HG02870 (cell line): ENCODE measurements at regions not wholly inside any gene's neighbourhood (a gene's known extent, or its start where the extent isn't known, plus 50 kb on each side); places are given as distances from the start of the nearest gene placed in this dataset.
"Not testable (repeated sequence)": the region's sequence is repeated elsewhere in the genome, so short reads cannot be mapped to it uniquely, and the experiment has no call there.

Experiments used
- ATAC-seq: cut with Tn5 transposase; IDR thresholded peaks from one replicate; pipeline ENCODE4 v1.9.1; 2021; ENCODE audit warnings: mild to moderate bottlenecking, moderate library complexity; ENCODE audit not compliant: unreplicated experiment

- not testable (repeated sequence) for ATAC-seq
These were observed 102.6 kb upstream of the SKOR2 start for GRCh38 chr18:47354061-47354460.

- ATAC-seq, result no peak
These were observed 94.6 kb upstream of the SKOR2 start for GRCh38 chr18:47346016-47346415.

- no peak for ATAC-seq
These were observed 93.8 kb upstream of the SKOR2 start for GRCh38 chr18:47345291-47345690.

GRCh38 chr18:47343291-47343690, 91.8 kb upstream of the SKOR2 start:
- ATAC-seq, result no peak

- ATAC-seq, result no peak
These were observed 91.1 kb upstream of the SKOR2 start for GRCh38 chr18:47342566-47342965.

GRCh38 chr18:47341678-47342077, 90.2 kb upstream of the SKOR2 start:
- ATAC-seq, result no peak

GRCh38 chr18:47334966-47335365, 83.5 kb upstream of the SKOR2 start:
- no peak for ATAC-seq

- no peak for ATAC-seq
These were observed 82.6 kb upstream of the SKOR2 start for GRCh38 chr18:47333926-47334635.

- ATAC-seq, result no peak
These were observed 80.2 kb upstream of the SKOR2 start for GRCh38 chr18:47331641-47332040.

- ATAC-seq, result no peak
These were observed 79.6 kb upstream of the SKOR2 start for GRCh38 chr18:47331026-47331425.

GRCh38 chr18:47323158-47323557, 71.7 kb upstream of the SKOR2 start:
- ATAC-seq, result no peak

GRCh38 chr18:47321815-47322214, 70.4 kb upstream of the SKOR2 start:
- no peak for ATAC-seq

GRCh38 chr18:47317824-47318508, 66.5 kb upstream of the SKOR2 start:
- ATAC-seq, result no peak

- no peak for ATAC-seq
These were observed 65.5 kb upstream of the SKOR2 start for GRCh38 chr18:47316924-47317323.

- no peak for ATAC-seq
These were observed 62.4 kb upstream of the SKOR2 start for GRCh38 chr18:47313901-47314300.

GRCh38 chr18:47311585-47311984, 60.1 kb upstream of the SKOR2 start:
- no peak for ATAC-seq
